GM18861 (cell line): ENCODE measurements at regions not wholly inside any gene's neighbourhood (a gene's known extent, or its start where the extent isn't known, plus 50 kb on each side); places are given as distances from the start of the nearest gene placed in this dataset.

Experiments
- ATAC-seq: cut with Tn5 transposase; IDR thresholded peaks from one replicate; pipeline ENCODE4 v1.9.1; 2021; ENCODE audit not compliant: unreplicated experiment

DNA sequence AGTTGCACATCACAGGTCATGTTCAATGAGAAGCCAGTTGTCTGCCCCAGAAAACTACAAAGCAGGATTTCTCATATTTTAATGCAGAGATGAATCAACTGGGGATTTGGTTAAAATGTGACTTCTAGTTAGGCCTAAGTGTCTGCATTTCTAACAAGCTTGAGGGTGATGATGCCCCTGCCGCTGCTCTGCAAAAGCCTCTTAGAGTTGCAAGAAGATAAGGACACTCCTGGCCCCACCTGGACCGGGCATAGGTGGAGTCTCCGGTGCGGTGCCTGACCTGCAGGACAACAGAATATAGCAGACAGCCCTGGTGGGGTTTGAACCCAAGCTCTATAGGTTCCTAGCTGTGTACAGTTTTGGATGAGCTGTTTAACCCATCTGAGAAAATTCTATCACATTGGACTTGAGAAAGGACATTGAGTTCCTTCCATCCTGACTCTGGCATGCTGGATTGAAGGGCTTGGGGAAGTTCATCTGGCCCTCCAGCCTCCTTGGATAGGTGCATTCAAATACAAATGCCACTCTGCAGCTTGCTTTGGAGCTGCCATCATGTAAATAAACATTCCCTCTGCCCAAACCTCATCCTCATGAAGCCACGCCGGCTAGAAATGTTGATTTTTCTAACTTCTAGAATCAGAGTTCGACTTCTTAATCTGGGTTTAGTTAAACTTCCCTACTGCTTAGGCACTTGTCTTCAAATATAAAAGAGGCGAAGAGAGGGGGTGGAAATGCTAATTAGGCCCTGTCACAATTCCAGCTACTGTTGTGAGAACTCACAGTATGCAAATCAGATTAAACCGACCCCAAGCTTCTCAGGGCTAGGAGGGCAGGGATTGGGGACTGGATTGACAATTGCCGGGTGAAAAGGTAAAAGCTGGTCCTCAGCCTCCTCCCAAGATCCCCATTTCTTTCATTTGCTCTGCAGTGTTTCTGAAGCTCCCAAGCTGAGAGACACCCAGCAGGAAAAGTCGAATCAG is 1225.6 kb downstream of the VRK1 start:
- no peak for ATAC-seq

DNA sequence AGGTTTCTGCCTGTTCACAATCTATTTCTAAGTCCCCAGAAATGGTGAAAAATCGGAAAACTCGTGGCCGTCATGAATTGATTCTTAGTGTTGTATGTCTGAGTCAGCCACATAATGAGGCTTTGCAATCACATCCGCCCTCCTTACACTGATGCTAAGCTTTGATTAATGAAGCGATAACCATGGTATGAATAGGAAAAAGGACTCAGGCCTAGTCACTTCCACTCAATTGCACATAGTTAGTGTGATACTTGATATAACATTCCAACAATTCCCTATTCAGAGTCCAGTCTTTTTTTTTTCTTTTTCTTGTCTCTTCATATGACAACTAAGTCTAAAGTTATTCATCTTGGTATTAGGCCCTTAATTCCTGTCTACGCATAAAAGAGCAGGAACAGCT is 1231.0 kb downstream of the VRK1 start:
- no peak for ATAC-seq

DNA sequence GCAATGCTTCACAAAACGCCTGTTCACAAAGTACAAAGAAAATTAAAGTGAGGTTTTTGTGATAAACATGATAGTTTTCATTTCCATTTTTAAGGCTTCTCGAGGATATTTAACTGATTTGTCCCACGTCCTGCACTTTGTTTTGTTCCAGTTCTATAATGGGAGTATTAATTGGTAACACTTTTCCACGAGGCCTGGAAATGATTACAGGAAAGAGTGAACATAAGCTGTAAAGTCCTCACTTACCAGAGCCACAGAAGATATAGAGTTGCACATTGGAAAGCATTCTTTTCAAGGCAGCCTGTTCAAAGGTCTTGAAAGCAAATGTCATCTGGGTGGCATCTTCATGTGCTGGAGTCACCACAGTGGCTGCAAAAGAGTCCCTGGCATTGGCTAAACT is 1236.6 kb downstream of the BCL11B start:
- no peak for ATAC-seq

DNA sequence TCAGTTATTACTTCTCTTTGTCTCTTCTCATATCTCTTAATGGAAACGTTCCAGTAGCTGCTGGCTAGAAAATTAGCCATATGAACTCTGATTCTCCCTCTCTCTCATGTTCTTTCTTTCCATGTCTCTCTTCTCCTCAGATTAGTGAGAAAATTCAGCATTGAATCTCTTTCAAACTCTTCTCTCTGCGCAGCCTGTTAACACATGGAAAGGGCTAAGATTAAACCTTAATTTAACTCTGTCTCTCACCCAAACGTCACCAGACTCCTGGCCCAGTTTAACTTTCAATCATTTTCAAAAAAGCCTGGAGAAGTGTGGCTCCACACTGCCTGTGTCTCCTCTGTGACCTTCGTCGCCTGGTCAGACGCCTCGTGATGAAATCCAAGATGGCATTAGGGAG is 1234.2 kb downstream of the BCL11B start:
- no peak for ATAC-seq

DNA sequence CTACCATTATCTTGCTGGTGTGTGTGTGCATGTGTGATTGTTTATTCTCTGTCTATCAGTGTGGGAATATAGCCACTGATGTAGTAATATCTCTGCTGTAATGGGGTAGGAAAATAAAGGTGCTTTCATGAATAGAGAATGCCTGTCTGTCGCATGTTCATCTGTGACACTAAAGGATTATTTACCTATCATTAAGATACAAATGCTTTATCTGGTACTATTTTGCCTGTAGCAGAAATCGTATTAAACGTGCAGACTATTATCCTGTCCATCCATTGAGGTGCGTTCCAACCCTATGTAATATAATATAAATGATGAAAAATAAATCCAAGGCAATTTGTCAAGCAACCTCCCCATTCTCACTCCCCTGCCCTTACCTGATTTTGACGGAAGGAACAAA is 1215.1 kb downstream of the BCL11B start:
- ATAC-seq = no peak

DNA sequence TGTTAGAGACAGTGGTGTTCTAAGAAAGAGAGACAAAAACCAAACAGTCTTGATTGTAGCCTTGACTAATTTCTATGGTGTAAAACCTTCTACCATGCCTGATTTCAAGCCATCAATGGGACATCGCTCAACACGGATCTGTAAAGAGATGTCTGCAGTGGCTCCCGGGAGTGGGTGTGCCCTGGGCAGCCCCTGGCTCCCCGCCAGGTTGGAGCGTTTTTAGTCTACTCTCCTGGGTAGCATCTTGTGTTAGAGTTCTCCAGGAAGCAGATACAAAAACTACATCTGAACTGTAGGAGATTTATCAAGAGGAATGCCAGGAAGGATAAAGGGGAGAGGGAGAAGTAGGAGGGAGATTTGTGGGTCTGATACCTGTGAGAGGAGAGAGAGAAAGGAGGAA is 1212.9 kb downstream of the BCL11B start:
- ATAC-seq = no peak

DNA sequence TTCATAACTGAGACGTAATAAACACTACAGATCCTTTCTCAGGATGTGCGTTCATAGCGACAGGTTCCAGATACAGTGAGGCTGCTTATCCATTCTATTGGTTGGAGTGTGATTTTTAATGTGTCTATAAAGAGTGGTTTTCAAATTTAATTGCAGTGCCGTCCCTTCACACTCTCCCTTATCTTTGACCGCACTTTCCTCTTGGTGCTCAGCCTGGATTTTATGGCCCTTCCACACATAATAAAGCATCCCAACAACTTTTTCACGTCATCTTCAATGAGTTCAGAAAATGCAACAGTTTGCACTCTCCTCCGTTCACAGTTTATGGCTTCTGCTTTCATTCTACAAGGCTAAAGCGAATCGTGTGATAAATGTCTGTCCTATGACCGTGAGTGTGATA is 1209.9 kb downstream of the BCL11B start:
- ATAC-seq = no peak

DNA sequence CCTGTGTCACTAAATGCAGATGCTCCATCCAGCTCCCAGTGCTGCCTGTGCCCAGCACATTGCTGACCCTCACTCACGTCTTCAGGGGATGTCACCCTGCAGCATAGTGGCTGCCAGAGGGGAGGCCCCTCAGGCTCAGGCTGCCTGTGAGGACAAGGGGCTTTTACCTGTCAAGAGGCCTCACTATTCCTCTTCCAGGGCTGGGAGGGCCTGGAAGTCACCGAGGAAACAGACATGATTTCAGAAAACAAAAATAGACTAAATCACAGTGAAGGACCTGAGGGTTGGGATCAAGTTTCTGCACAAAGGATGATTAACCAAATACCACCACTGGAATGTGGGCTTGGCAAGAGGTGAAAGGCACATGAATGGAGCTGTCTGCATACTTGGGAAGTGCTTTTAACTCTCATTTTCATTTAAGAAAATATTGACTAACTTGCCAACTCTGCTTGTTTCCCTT is 1202.3 kb downstream of the BCL11B start:
- no peak for ATAC-seq

DNA sequence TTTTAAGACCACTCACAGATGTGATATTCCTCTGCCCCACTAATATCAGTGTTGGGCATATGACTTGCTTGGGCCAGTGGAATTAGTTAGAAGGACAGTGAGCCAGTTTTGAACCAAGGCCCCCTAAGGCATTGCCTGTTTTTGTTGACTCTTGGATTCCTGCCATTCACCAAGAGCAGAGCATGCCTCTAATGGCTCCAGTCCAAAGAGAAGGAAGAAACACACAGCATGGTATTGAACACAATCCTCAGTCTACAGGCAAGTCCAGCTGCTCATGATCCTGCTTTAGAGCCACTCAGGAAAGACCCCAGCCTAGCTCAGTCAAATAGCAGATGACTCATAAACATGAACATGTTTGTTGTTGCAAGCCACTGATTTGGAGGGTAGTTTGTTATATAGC is 1201.5 kb downstream of the BCL11B start:
- no peak for ATAC-seq

DNA sequence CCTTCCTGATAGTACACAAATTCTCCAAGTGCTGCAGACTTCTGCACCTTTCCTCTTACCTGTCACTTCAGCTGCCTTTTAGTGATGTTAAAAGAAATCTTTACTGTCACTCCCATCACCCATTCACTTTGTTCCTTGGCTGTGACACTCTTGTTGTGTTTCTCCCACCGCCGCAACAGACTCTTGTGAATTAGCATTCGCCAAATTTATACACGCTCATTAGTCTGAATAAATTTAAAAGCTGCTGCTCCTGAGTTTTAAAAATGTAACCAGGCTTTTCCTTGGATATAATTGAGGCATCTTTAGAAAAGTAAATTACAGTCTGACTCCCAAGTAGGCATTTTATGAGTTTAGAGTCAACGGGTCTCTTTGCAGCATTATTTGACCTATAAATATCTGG is 1197.9 kb downstream of the BCL11B start:
- no peak for ATAC-seq

DNA sequence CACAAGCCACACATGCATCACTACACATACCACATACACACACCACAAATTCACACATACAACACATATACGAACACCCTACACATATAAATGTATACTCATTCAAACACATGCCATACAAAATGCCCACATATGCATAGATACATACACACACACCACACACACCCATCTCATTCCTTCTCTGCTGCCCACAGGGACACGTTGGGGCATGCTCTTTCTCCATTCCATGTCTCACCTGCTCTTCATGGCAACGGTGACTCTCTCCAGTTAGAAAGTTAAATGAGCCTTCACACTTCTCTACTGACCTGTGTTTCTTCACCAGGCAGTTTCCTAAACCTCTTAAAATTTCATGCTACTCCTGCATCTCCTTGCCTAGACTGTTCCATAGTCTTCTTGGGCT is 1194.8 kb downstream of the BCL11B start:
- ATAC-seq = no peak

DNA sequence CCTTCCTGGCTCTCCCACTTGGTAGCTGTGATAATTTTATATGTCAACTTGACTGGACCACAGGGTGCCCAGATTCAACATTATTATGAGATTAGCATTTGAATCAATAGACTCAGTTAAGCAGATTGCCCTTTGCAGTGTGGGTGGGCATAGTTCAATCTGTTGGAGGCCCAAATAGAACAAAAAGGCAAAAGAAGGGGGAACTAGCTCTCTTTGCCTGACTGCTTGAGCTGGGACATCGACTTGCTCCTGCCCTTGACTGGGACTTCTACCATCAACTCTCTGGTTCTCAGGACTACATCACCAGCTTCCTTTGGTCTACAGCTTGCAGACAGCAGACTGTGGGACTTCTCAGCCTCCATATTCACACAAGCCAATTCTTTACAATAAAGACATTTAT is 1189.2 kb downstream of the BCL11B start:
- ATAC-seq = no peak

DNA sequence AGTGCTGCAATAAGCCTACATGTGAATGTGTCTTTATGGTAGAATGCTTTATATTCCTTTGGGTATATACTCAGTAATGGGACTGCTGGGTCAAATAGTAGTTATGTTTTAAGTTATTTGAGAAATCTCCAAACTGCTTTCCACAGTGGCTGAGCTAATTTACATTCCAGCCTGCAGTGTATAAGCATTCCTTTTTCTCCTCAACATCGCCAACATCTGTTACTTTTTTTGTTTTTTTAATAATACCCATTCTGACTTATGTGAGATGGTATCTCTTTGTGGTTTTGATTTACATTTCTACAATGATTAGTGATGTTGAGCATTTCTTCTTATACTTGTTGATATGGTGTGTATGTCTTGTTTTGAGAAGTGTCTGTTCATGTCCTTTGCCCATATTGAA is 1186.2 kb downstream of the BCL11B start:
- no peak for ATAC-seq

DNA sequence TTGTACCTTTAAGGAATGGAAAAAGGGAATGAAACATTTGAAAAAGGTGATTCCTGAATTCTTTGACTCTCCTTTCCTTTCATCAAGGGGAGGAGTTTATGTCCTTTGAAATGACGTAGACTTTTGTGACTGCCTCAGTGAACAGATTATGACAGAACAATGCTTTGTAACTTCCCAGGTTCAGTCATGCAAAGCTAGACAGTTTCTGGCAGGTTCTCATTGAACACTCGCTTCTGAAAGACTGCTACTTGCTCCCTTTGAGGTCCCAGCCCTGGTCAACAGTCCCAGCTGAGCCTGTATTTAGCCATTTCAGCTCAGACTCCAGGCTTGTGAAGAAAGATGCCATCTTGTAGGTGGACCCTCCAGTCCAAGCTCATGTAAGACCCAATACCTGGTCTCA is 1178.9 kb downstream of the BCL11B start:
- ATAC-seq = no peak

DNA sequence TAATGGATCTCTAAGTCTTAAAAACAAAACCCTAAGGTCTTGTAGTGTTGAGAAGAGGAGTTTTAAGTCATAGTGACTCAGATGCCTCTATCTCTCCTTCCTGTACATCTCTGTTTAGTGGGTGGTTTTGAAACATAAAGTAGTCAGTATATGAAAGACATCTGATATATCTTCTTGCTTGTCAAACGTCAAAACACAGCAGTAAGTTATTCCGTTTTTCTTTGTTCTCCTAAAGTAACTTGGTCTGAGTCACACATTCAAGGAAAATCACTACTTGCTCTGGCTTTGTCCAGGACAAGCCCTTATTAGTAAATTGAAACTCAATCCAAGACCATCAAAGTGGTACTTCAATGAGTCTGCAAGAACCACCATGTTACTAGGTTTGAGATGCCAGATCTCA is 1172.5 kb downstream of the BCL11B start:
- ATAC-seq = no peak

DNA sequence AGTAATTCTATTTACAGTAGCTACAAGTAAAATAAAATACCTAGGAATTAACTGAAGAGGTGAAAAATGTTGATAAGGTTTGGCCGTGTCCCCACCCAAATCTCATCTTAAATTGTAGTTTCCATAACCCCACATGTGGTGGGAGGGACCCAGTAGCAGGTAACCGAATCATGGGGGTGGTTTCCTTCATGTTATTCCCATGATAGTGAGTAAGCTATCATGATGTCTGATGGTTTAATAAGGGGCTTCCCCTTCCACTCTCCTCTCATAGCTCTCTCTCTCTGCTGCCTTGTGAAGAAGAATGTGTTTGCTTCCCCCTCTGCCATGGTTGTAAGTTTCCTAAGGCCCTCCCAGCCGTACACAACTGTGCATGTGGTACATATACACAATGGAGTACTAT is 1170.7 kb downstream of the BCL11B start:
- no peak for ATAC-seq

DNA sequence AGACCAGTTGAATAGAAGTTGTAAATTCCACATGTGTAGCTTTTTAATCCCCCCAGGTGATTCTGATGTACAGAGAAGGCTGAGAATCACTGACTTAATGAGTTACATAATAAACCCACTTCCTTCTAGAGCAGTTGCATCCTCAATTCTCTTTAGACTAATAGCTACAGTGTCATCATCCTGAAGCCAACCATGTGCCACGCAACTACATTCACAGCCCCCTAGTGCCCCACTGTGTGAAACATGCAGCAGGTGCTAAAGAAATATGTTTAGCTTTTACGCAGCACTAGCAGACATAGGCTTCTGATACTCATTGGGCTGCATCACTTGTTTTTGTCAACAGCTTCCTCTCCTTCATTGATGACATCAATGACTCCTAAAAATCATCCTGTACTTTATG is 1168.3 kb downstream of the BCL11B start:
- ATAC-seq = no peak

DNA sequence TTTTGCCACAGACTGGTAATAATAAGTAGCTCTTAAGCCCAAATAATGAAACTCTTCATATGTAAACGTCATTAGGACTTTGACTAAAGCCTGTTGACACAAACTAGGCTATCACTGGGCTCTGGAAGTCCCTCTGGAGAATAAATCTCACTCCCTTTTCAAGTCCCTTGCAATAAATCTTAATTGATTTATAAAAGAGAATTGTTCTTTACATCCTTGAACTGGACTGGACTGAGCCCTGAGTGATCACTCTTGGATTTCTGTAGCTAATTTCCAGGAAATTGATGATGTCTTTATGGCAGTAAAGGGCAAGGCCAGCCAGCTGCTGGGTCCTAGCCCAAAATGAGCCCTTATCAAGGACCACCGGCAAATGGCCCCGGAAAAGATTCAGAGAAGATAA is 1162.7 kb downstream of the BCL11B start:
- ATAC-seq = no peak

DNA sequence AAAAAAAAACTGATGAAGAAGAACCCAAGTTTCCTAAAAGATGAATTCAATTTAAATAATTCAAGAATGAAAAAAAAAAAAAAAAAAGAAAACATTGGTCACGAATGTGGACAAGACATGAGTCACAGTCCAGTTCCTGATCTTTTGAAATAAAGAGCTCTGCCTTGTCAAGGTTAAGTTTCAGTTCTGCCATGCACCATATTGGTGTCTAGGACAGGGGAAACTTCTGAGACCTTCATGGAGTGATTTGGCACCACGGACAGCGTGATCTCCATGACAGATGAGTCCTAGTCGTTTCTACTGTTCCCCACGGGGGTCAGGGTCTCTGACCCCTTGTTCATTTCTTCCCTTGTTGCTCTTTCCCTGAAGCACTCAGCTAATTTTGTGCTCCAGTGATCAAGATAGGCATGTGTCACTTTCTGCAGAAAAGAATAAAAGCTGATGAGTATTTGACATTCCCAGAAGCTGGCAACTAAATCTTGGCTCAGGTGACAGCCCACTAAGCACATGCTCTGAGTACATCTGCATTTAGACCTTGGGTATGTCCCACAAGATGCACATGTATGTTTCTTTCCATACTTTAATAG is 1159.7 kb downstream of the BCL11B start:
- no peak for ATAC-seq

DNA sequence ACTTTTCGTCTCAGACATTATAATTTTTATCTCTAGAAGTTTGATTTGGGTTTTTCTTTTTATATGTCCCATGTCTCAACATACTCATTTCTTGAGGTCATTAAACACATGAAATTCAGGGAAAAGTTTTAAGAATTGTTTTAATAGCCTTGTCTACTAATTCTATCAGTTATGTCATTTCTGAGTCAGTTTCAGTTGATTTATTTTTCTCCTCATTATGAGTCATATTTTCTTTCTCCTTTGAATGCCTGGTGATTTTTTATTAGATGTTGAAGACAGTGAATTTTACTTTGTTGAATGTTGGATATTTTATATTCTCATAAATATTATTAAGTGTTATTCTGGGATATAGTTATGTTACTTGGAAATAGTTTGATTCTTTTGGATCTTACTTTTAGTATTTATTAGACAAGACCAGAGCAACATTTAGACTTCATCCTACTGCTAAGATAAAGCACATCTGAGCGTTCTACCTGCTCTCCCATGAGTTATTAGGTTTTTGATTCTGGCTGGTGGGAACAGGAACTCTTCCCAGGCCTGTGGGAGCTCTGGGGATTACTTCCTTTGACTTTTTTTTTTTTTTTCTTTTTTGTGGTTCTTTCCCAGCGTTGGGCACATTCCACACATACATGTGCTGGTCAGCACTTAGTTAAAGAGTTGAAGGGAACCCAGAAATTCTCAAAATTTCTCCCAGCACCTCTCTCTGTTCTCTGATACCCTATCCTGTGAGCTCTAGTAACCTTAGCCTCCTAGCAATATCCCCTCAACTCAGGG is 1157.7 kb downstream of the BCL11B start:
- no peak for ATAC-seq

DNA sequence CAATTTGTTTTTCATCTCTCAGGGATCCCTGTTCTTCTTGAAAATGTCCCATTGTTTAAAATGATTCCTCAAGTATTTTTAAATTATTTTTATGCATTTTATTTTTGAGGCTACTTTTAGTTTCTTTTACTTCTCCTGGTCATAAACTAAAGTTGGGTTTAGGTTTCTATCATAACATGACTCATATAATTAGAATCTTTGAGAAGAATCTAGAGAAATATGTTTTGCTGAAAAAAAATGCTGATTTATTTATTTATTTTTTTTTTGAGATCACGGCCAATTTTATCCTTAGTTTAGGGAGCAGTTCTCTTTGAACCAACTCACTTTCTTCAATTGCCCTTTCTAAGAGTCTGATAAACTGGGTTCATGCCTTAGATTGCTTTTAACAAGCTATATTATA is 1157.1 kb downstream of the BCL11B start:
- no peak for ATAC-seq

DNA sequence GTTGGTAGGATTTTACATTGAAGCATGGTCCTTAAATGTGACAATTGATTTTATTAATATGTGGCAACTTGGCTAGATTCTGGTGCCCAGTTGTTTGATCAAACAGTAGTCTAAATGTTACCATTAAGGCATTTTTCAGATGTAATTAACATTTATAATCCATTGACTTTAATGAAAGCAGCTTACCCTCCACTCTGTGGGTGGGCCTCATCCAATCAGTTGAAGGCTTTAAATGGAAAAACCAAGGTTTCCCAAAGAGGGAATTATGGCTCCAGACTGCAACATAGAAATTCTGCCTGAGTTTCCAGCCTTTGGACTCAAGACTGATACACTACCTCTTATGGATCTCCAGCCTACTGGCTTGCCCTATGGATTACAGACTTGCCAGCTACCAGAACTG is 1153.2 kb downstream of the BCL11B start:
- ATAC-seq = no peak
